ENCODE measurements at regions not wholly inside any gene's neighbourhood (a gene's known extent, or its start where the extent isn't known, plus 50 kb on each side); places are given as distances from the start of the nearest gene placed in this dataset.

DNA sequence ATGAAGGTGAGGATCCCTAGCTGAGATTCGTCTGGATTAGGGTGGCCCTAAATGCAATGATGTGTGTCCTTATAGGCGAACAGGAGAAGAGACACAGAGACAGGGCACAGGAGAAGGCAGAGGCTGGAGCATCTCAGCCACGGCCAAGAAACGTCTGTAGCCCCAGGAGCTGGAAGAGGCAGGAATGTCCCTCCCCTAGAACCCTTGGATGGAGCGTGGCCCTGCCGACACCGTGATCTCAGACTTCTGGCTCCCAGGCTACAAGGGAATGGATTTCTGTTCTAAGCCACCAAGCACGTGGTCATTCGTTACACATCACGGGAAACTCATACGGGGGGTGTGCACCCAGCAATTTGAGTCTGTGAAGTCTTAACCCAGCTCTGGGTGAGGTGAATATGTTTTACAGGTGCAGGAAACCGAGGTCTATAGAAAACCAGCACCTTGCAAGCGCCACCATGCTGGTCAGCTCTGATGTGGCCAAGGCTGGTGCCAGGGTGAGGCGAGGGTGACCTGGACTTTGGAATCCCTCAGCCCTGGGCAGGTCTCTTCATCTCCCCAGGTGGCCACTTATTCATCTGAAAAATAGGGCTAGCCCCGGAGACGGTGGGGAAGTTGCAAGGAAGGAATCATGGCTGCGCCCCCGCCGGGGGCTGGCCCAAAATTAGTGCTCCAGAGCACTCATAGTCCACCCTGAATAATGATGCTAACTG, 89.5 kb upstream of the FGF3 start:
- Histone ChIP-seq H3K4me1 (ENCODE audit: control insufficient read depth, insufficient read depth, low read length) (no peaks in the 10 kb centered on the region), H3K27me3 (ENCODE audit: control insufficient read depth, insufficient read depth) (no peaks in the 10 kb centered on the region), H3K4me3 (ENCODE audit: low read length) (no peak overlapping the region), H3K9me3 (ENCODE audit: control insufficient read depth, low read length) (no peaks in the 10 kb centered on the region), H3K27ac (ENCODE audit: low read length) (no peak overlapping the region)
- ATAC-seq (no peak), DNase-seq (no peak)
- intact Hi-C loops (cut with DNase I) = no loop called here
- WGBS = 73% methylated on average over 19 of the region's 19 CpGs

DNA sequence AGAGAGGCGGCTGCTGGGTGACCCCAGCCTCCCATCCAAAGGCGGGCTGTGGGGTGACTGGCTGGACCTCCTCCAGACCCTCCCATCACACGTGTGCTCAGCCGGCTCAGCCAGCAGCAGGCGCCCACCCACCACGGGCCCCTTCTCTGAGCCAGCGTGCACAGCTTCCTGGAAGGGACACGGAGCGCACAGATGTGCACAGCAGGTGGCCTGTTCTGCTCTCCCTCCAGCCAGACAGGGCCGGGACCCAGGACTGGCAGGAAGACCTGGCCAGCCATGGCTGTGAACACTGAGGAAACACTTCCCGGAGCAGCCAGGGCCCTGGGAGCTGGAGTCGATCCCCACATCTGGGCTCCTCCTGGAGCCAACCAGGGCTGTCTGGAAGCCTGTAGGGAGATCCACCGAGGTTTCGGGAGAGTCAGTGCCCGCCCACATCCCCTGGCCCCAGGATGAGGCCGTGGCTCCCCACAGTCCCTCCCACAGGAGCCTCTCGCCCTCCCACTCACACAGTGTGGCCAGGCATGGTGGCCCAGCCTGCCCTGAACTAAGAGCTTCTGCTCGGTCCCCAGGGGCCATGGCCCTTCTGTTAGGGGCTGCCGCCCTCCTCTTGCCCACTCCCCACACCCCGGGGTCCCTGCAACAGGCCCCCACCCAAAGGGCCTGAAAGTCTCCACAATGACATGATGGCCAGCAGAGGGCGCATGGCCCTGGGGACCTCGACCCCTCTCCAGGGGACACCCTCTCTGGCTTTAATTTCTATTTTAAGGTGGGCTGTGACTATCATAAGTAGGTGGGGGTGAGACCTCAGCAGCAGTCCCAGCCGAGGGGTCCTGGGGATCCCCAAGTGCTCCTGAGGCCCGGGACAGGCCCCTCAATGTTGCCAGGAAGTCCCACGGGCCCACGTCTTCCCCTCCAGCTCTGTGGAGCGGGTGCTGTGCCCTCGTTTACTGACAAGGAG, 90.6 kb upstream of the FGF3 start:
- intact Hi-C loops (cut with DNase I) = no loop called here
- WGBS = 41% methylated on average over 28 of the region's 28 CpGs
- no peak overlapping the region for H3K4me3 ChIP-seq (ENCODE audit: low read length)
- no peaks in the 10 kb centered on the region for H3K4me1 ChIP-seq (ENCODE audit: control insufficient read depth, insufficient read depth, low read length)
- no peak overlapping the region for H3K27ac ChIP-seq (ENCODE audit: low read length)
- ATAC-seq = no peak
- peak in 1 of 3 donors; percentile 14 for DNase-seq
- no peaks in the 10 kb centered on the region for H3K27me3 ChIP-seq (ENCODE audit: control insufficient read depth, insufficient read depth)
- H3K9me3 ChIP-seq (ENCODE audit: control insufficient read depth, low read length) = no peaks in the 10 kb centered on the region

DNA sequence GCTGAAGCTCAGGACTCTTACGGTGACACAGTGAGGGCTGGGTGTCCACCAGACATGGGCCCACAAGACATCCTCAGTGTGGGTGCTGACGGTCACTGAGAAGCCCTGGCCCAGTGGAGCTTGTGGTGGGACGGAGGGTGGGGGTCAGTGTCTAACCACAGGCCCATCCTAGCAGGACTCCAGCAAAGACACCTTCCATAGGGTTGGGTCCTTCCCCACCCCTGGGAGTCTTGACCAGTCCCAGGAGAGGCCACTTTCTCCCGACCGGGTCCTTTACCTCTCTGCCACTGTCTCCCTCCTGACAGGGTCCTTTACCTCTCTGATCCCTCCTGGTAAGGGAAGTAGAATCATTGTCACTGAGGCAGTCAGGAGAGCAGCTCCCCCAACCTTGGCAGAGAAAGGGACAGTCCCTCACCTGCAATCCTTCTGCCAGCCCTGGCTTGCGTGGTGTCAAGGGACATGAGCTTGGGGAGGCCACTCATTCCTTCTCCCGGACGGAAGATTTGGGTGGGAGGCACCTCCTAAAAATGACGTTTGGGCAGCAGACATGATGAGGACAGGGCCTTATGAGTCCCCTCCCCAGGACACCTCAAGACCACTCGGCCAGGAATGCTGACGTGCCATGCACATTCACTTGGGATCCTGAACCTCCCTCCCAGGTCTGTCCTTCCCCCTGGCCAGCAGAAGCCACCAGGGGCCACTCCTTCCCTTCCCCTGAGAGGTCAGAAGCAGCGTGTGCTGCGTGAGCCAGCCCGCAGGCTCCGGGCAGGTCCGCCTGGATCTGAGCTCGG, 91.5 kb upstream of the FGF3 start:
- H3K27me3 ChIP-seq (ENCODE audit: control insufficient read depth, insufficient read depth) = no peaks in the 10 kb centered on the region
- 70% methylated on average over 17 of the region's 17 CpGs for WGBS
- no peaks in the 10 kb centered on the region for H3K4me1 ChIP-seq (ENCODE audit: control insufficient read depth, insufficient read depth, low read length)
- ATAC-seq (no peak), DNase-seq (peak in 1 of 3 donors; percentile 5)
- H3K9me3 ChIP-seq (ENCODE audit: control insufficient read depth, low read length) = no peaks in the 10 kb centered on the region
- intact Hi-C loops (cut with DNase I) = no loop called here
- no peak overlapping the region for H3K4me3 ChIP-seq (ENCODE audit: low read length)
- no peak overlapping the region for H3K27ac ChIP-seq (ENCODE audit: low read length)

- no peak overlapping the region for H3K4me3 ChIP-seq (ENCODE audit: low read length)
- no peak for ATAC-seq
- no peaks in the 10 kb centered on the region for H3K4me1 ChIP-seq (ENCODE audit: control insufficient read depth, insufficient read depth, low read length)
- no peaks in the 10 kb centered on the region for H3K27me3 ChIP-seq (ENCODE audit: control insufficient read depth, insufficient read depth)
- no peaks in the 10 kb centered on the region for H3K9me3 ChIP-seq (ENCODE audit: control insufficient read depth, low read length)
- DNase-seq = peak in 2 of 3 donors; percentile 12 to 58
- WGBS = 64% methylated on average over 28 of the region's 28 CpGs
- intact Hi-C loops (cut with DNase I) = no loop called here
- H3K27ac ChIP-seq (ENCODE audit: low read length) = no peak overlapping the region
Measured at GRCh38 chr11:69911310-69912160, 92.3 kb upstream of the FGF3 start.

DNA sequence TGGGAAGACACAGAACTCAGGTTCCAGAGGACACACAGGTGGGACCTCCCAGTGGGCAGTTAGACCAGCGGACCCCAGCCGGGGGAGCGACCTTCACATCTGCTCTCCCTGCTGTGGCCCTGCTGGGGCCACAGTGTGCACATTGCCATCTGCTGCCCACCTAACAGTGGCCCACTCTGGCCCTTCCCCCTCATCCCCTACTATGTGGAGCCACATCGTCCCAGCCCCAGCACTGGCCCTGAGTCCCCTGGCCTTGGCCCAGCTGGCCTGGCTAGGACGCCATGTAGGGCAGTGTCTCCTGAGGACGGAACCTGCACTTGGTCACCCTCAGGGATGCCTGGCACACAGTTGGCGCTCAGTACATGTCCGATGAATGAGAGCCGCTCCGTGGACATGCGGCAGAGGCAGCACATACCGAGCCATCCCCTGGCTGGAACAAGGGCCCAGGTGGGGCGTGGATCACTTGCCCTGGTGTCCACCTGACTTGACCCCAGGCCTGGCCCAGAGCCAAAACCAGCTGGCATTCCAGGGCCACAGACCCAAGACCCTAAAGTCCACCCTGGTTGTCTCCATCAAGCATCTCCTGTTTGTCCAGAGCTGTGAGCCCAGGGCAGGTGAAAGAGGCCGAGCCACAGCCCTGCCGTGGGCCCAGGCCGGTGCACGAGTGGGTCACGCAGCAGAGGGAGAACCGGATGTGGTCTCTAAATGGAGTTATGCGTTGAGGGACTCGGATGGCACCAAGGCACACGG, 93.1 kb upstream of the FGF3 start:
- 83% methylated on average over 22 of the region's 22 CpGs for WGBS
- Histone ChIP-seq H3K4me3 (ENCODE audit: low read length) (no peak overlapping the region), H3K27me3 (ENCODE audit: control insufficient read depth, insufficient read depth) (no peaks in the 10 kb centered on the region), H3K4me1 (ENCODE audit: control insufficient read depth, insufficient read depth, low read length) (no peaks in the 10 kb centered on the region), H3K9me3 (ENCODE audit: control insufficient read depth, low read length) (no peaks in the 10 kb centered on the region), H3K27ac (ENCODE audit: low read length) (no peak overlapping the region)
- DNase-seq (peak in 1 of 3 donors; percentile 61), ATAC-seq (no peak)
- intact Hi-C loops (cut with DNase I) = no loop called here

- no peak overlapping the region for H3K4me3 ChIP-seq (ENCODE audit: low read length)
- H3K27ac ChIP-seq (ENCODE audit: low read length) = no peak overlapping the region
- DNase-seq (peak; percentile 7 to 58 (median 46)), ATAC-seq (no peak)
- no peaks in the 10 kb centered on the region for H3K27me3 ChIP-seq (ENCODE audit: control insufficient read depth, insufficient read depth)
- WGBS = 58% methylated on average over 16 of the region's 16 CpGs
- no peaks in the 10 kb centered on the region for H3K9me3 ChIP-seq (ENCODE audit: control insufficient read depth, low read length)
- no peaks in the 10 kb centered on the region for H3K4me1 ChIP-seq (ENCODE audit: control insufficient read depth, insufficient read depth, low read length)
- intact Hi-C loops (cut with DNase I) = no loop called here
Measured at GRCh38 chr11:69912911-69913451, 93.8 kb upstream of the FGF3 start.

GRCh38 chr11:69913591-69914285, 94.5 kb upstream of the FGF3 start:
- H3K27ac ChIP-seq (ENCODE audit: low read length) = no peak overlapping the region
- H3K9me3 ChIP-seq (ENCODE audit: control insufficient read depth, low read length) = no peaks in the 10 kb centered on the region
- 91% methylated on average over 12 of the region's 12 CpGs for WGBS
- intact Hi-C loops (cut with DNase I) = no loop called here
- ATAC-seq = no peak
- no peaks in the 10 kb centered on the region for H3K4me1 ChIP-seq (ENCODE audit: control insufficient read depth, insufficient read depth, low read length)
- no peaks in the 10 kb centered on the region for H3K27me3 ChIP-seq (ENCODE audit: control insufficient read depth, insufficient read depth)
- peak in 1 of 3 donors; percentile 11 for DNase-seq
- no peak overlapping the region for H3K4me3 ChIP-seq (ENCODE audit: low read length)

- intact Hi-C loops (cut with DNase I) = loop anchor here in 1 of 4 donors (5.0 kb wide), 1 partner anchor 278 kb away; no protein-coding TSS in a partner anchor
- WGBS = 77% methylated on average over 18 of the region's 18 CpGs
Measured at GRCh38 chr11:69914286-69915150, 95.3 kb upstream of the FGF3 start.

More at GRCh38 chr11:69914286-69915150, 95.3 kb upstream of the FGF3 start:
- ATAC-seq = no peak
- Histone ChIP-seq H3K27ac (ENCODE audit: low read length) (no peak overlapping the region), H3K4me1 (ENCODE audit: control insufficient read depth, insufficient read depth, low read length) (no peaks in the 10 kb centered on the region), H3K4me3 (ENCODE audit: low read length) (no peak overlapping the region), H3K9me3 (ENCODE audit: control insufficient read depth, low read length) (no peaks in the 10 kb centered on the region), H3K27me3 (ENCODE audit: control insufficient read depth, insufficient read depth) (no peaks in the 10 kb centered on the region)
- peak in 2 of 3 donors; percentile 19 to 43 for DNase-seq

Measured in right cardiac atrium (tissue), 5 donors.